ENCODE measurements at regions not wholly inside any gene's neighbourhood (a gene's known extent, or its start where the extent isn't known, plus 50 kb on each side); places are given as distances from the start of the nearest gene placed in this dataset.

GRCh38 chr19:28667348-28667977 lies 545.5 kb downstream of the UQCRFS1 start:
- TF ChIP-seq POLR2A (IDR thresholded peaks at IDR 0.05; ENCODE audit: extremely low read depth, insufficient read length), result no peak
- TF ChIP-seq CTCF (IDR thresholded peaks at IDR 0.05; ENCODE audit: low read depth, low read length), result no peak
